Keratinocyte (primary cell): ENCODE measurements at regions not wholly inside any gene's neighbourhood (a gene's known extent, or its start where the extent isn't known, plus 50 kb on each side); places are given as distances from the start of the nearest gene placed in this dataset.
A peak's percentile ranks its signal among the peaks of the same experiment; 100 is the strongest.

ENCODE experiments used
- EZH2 ChIP-seq: IDR thresholded peaks from one replicate; pipeline ENCODE4 v1.6.1; 2012; ENCODE audit warnings: inconsistent platforms, mild to moderate bottlenecking, low read length, moderate library complexity
- TF ChIP-seq, protein P1 (sequence below), 3 experiments: IDR thresholded peaks in 1 of 3; conservative IDR thresholded peaks in 1 of 3; optimal IDR thresholded peaks in 1 of 3; 2 replicates in 2 of 3; 3 replicates in 1 of 3; pipeline versions ENCODE3 to v1.5.1; 2011; ENCODE audit warnings: low read length in 3 of 3, mild to moderate bottlenecking in 3 of 3, moderate library complexity in 2 of 3, control low read depth in 1 of 3, inconsistent platforms in 1 of 3; ENCODE audit not compliant: insufficient read depth in 2 of 3; ENCODE audit errors: extremely low read depth in 1 of 3

DNA sequence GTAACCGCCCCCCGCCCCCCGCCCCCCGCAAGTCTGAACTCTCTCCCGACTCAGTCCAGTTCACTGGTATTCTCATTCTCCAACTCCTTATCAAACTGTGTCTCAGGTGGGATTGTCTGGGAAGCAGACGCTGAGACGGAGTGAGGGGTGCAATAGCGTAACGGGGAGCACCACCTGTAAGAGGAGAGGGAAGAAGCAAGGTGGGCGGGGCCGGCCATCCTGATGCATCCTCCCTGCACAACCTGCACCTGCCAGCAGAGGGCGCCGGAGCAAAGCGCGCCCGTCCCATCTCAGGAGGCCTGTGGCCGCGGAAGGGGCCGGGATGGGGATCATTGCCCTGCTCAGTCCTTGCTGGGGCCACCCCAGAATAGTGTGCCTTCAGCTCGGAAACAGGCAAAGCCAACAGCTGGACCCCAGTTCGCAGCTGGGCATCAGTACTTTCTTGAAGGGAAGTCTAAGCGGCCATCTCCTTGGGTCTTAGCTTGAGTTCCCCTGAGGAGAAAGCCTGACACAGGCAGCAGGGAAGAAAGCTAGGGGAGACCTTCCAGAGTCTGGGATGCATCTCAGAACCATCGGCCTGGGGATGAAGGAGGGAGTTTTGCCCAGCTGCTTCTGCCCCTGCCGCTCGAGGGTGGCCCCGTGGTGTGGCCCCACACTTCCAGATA is 208.0 kb downstream of the TFCP2L1 start:
- no peak for TF ChIP-seq EZH2
- TF ChIP-seq, protein P1, sequence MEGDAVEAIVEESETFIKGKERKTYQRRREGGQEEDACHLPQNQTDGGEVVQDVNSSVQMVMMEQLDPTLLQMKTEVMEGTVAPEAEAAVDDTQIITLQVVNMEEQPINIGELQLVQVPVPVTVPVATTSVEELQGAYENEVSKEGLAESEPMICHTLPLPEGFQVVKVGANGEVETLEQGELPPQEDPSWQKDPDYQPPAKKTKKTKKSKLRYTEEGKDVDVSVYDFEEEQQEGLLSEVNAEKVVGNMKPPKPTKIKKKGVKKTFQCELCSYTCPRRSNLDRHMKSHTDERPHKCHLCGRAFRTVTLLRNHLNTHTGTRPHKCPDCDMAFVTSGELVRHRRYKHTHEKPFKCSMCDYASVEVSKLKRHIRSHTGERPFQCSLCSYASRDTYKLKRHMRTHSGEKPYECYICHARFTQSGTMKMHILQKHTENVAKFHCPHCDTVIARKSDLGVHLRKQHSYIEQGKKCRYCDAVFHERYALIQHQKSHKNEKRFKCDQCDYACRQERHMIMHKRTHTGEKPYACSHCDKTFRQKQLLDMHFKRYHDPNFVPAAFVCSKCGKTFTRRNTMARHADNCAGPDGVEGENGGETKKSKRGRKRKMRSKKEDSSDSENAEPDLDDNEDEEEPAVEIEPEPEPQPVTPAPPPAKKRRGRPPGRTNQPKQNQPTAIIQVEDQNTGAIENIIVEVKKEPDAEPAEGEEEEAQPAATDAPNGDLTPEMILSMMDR (optimal IDR thresholded peaks at IDR 0.05 in 1 of 3, IDR thresholded peaks at IDR 0.05 in 1 of 3, conservative IDR thresholded peaks at IDR 0.05 in 1 of 3; ENCODE audit: extremely low read depth in 1 of 3, insufficient read depth in 2 of 3, low read length in 3 of 3): peak; percentile 96 to 99 (median 99)
